GM12891 (cell line): ENCODE measurements at regions not wholly inside any gene's neighbourhood (a gene's known extent, or its start where the extent isn't known, plus 50 kb on each side); places are given as distances from the start of the nearest gene placed in this dataset.

Experiments
- DNase-seq: peaks from one replicate; pipeline ENCODE4 v3.0.0; 2011; ENCODE audit warnings: low spot score; ENCODE audit not compliant: insufficient read length
- FAIRE-seq: peaks from 2 replicates; lab custom pipeline; 2011; peaks lifted over from hg19 to GRCh38; lab: Jason Lieb, UNC
- PAX5 ChIP-seq: IDR thresholded peaks from 2 replicates; pipeline ENCODE4 v1.6.1; 2011; ENCODE audit warnings: low read length, moderate library complexity, mild to moderate bottlenecking; ENCODE audit not compliant: insufficient read depth, severe bottlenecking
- POLR2A ChIP-seq: IDR thresholded peaks from 2 replicates; pipeline ENCODE4 v1.6.1; 2011; ENCODE audit warnings: low read depth, low read length, control low read depth
- POLR2AphosphoS5 ChIP-seq: IDR thresholded peaks from 2 replicates; pipeline ENCODE4 v1.6.1; 2011; ENCODE audit warnings: low read depth, low read length, control low read depth
- POU2F2 ChIP-seq: IDR thresholded peaks from 2 replicates; pipeline ENCODE4 v1.6.1; 2011; ENCODE audit warnings: low read depth, mild to moderate bottlenecking, control low read depth, low read length, moderate library complexity
- SPI1 ChIP-seq: IDR thresholded peaks from 2 replicates; pipeline ENCODE4 v1.6.1; 2011; ENCODE audit warnings: low read depth, low read length, control low read depth
- TAF1 ChIP-seq: IDR thresholded peaks from 2 replicates; pipeline ENCODE4 v1.6.1; 2011; ENCODE audit warnings: low read depth, low read length, control low read depth

GRCh38 chr1:116819081-116819480 lies 64.9 kb downstream of the CD2 start:
- no peak for FAIRE-seq
- no peak for DNase-seq
- TF ChIP-seq POLR2A, result no peak
- TF ChIP-seq POU2F2, result no peak
- no peak for TF ChIP-seq TAF1
- TF ChIP-seq POLR2AphosphoS5, result no peak
- no peak for TF ChIP-seq PAX5
- TF ChIP-seq SPI1, result no peak

- no peak for FAIRE-seq
- TF ChIP-seq SPI1 (no peak), POLR2AphosphoS5 (no peak)
These were observed 66.1 kb downstream of the CD2 start for GRCh38 chr1:116820369-116820768.

GRCh38 chr1:116821763-116822162 lies 67.5 kb downstream of the CD2 start:
- no peak for TF ChIP-seq TAF1
- FAIRE-seq (no peak), DNase-seq (no peak)

More at GRCh38 chr1:116820369-116820768, 66.1 kb downstream of the CD2 start:
- DNase-seq, result no peak

DNA sequence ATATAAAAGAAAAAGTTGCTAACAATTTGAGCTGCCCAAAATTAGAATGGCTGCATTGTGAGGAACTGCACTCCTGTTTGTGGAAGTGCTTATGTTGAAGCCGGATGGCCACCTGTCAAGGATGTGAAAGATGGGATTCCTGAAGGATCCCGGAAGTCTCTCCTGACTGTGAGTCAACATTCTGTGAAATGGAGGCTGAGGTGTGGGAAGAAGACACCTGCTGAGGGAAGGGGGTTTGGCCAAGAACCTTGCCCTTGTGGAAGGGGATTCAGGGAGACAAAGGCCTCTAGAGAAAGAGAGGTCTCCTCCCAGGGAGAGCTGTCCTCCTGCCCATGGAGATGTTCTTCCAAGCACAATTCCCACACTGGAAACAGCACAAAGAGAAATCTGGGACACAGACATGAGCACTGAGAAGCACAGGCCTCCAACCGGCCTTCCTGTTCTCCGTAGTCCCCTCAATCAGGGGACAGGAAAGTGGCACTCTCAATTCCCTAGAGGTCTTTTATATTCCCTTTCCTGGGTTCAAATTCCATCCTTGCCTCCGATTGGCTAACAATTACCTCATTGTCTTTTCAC lies 70.5 kb downstream of the CD2 start:
- FAIRE-seq (no peak), DNase-seq (no peak)
- TF ChIP-seq SPI1, result no peak
- TF ChIP-seq PAX5, result no peak
- TF ChIP-seq POLR2AphosphoS5, result no peak
- TF ChIP-seq POLR2A, result no peak
- no peak for TF ChIP-seq TAF1
- no peak for TF ChIP-seq POU2F2

DNA sequence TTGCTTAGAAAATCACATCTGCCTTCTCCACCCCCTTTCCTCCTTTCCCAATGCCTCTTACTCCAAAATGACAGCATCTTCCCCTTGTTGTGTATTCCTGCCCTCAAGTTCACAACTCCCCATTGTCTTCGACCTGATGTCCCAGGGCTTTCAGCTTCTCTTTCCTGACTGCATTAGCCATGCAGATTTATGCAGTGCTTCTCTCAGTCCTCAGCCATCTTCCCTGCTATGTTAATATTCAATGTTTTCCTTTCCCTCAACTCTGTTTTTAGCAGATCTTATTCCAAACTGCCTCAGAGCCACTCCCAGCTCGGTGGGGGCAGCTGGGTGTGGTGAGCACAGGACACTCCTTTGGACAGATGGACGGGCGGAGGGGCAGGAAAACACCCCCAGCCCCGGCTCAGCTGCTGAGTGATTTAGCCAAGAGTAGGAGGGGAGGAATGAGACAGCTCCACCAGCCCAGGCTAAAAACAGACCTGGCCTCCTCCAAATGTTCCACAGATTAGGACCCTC lies 71.0 kb downstream of the CD2 start:
- DNase-seq (no peak), FAIRE-seq (no peak)
- no peak for TF ChIP-seq POLR2AphosphoS5
- no peak for TF ChIP-seq PAX5
- TF ChIP-seq POU2F2, result no peak
- TF ChIP-seq SPI1, result no peak

DNA sequence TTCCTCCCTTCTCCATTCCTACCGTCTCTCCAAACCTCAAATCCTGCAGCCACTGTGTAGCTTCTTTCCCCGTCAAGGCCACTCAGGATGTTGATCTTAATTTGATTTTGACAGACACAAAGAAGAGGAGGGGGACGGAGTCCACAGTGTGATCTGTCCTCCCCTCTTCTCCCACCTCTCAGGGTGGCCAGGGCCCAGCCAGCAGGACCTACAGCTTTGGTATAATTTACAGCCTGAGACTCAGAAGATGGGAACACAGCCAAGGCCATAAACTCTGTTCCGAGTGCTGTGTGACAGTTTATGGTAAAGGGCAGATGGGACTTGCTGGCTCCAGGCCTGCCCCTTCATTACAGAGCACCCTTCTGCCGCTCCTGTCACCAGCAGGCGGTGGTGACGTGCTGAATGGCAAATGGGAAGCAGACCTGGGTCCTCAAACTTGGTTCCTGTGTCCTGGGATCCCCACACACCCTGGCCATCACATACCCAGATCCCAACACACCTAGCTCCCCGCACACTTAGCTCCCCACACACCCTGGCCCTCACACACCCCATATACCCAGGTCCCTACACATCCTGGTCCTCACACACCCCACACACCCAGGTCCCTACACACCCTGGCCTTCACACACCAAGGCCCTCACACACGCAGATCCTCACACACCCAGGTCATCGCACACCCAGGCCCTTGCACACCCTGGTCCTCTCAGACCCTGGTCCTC lies 71.6 kb downstream of the CD2 start:
- TF ChIP-seq PAX5 (no peak), POLR2A (no peak), POU2F2 (no peak), POLR2AphosphoS5 (no peak)
- DNase-seq (no peak), FAIRE-seq (no peak)

DNA sequence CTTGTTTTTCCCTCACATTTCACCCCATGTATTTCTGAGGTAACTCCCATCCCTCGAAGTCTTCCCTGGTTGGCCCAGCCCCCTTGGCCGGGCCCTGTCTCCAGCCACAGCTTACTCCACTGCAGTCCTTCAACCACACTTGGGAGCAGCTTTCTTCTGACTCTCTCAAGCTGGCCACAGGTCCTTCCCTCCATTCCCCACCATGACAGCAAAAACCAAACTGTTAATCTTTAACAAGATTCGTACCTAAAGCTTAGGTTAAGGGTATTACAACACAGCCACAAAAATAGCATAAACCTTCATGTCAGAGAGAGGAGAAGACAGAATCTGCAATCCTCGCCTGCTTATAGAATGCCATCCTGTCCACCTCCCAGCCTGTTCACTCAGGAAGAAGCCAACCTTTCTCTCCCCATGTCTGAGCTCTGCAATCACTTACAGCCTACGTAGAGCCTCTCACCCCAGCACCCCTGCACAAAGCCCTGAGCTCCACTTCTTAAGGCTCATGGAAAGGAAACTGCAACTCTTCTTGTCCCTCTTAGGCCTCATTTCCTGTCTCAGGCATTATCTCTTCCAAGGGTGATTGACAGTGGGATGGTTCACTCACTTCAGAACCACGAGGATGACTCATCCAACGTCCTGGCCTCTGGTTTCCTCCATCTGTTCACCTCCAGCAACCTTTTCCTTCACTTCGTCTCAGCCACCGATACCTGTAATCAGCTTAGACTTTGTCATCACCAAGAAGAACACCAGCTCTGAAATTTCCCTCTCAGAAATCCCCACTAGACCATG lies 72.8 kb downstream of the CD2 start:
- TF ChIP-seq POU2F2, result peak; percentile 9; the same call in 1 of the 2 replicates
- no peak for TF ChIP-seq PAX5
- peak; percentile 62 for TF ChIP-seq SPI1
- no peak for TF ChIP-seq POLR2A
- FAIRE-seq, result peak; percentile 75
- DNase-seq, result peak; percentile 43

- FAIRE-seq (no peak), DNase-seq (no peak)
- TF ChIP-seq POLR2A, result no peak
- TF ChIP-seq PAX5, result no peak
- TF ChIP-seq SPI1, result no peak
- TF ChIP-seq POU2F2, result no peak
- no peak for TF ChIP-seq TAF1
- no peak for TF ChIP-seq POLR2AphosphoS5
These were observed 73.4 kb downstream of the CD2 start for GRCh38 chr1:116827607-116828105.

DNA sequence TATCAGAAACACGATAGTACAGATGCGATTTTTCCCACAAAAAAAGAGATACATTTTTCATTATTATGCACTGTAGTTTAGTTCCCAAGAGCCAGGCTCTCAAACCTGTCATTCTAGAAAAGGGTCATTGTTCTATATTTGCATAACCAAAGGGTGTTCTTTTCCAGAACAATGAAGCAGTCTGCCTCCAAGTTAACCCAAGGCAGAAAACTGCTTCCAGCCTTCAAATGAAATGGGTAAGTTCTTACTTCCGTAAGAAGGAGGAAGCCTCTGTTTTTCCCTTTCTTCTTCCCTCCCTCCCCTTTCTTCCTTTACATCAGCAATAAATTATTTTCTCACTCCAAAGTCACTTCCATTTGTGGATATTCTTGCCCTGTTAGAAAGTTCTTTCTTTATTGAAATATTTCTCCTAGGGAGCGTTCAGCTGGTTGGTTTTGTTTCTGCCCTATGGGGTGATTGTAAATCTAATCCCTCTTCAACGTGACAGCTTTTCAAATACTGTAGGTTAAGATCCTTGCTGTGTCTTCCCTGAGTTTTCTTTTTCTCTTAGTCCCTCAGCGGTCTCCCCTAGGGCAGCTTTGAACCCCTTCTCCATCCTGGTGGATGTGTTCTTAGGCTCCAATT lies 77.3 kb upstream of the PTGFRN start:
- FAIRE-seq, result no peak
- TF ChIP-seq PAX5, result no peak
- TF ChIP-seq POLR2AphosphoS5, result no peak
- no peak for TF ChIP-seq POLR2A
- no peak for TF ChIP-seq SPI1
- TF ChIP-seq TAF1, result no peak
- TF ChIP-seq POU2F2, result no peak
- DNase-seq, result no peak
